K562 (cell line): ENCODE measurements at regions not wholly inside any gene's neighbourhood (a gene's known extent, or its start where the extent isn't known, plus 50 kb on each side); places are given as distances from the start of the nearest gene placed in this dataset.

Experiments
- CC2D1A ChIP-seq: fragments of 450-650 bp; IDR thresholded peaks from 2 replicates; pipeline ENCODE4 v1.6.1; 2017; ENCODE audit warnings: mild to moderate bottlenecking
- GATAD2B ChIP-seq: fragments of 450-650 bp; IDR thresholded peaks from 2 replicates; pipeline ENCODE4 v1.6.1; 2017; ENCODE audit warnings: mild to moderate bottlenecking, borderline replicate concordance
- KDM4B ChIP-seq, 2 experiments: fragments of 450-650 bp in 1 of 2; sonication (generic) in 1 of 2; IDR thresholded peaks; 2 replicates each; pipeline ENCODE4 v1.6.1; 2016 to 2017; ENCODE audit warnings: borderline replicate concordance in 2 of 2, antibody characterized with exemption in 1 of 2, low read depth in 1 of 2, mild to moderate bottlenecking in 1 of 2
- NR2F6 ChIP-seq: fragments of 450-650 bp; formaldehyde crosslinking; IDR thresholded peaks from 2 replicates; pipeline ENCODE4 v1.4.0; 2020; ENCODE audit warnings: mild to moderate bottlenecking
- PCBP2 ChIP-seq: fragments of 200-400 bp; formaldehyde crosslinking; IDR thresholded peaks from 2 replicates; pipeline ENCODE4 v1.6.1; 2018; ENCODE audit warnings: low read length, low read depth, mild to moderate bottlenecking, moderate library complexity; ENCODE audit not compliant: poor library complexity, severe bottlenecking
- POLR2H ChIP-seq: IDR thresholded peaks from 2 replicates; pipeline ENCODE4 v1.6.1; 2016; ENCODE audit warnings: missing genetic modification characterization, low read depth, mild to moderate bottlenecking, control low read depth, missing compliant biosample characterization, moderate library complexity
- PYGO2 ChIP-seq: fragments of 450-650 bp; IDR thresholded peaks from 2 replicates; pipeline ENCODE4 v1.6.1; 2016; ENCODE audit warnings: mild to moderate bottlenecking, missing genetic modification characterization, moderate library complexity, missing compliant biosample characterization
- RCOR1 ChIP-seq, 2 experiments: IDR thresholded peaks; 2 replicates each; pipeline ENCODE4 v1.6.1; 2012; ENCODE audit warnings: low read depth in 2 of 2, low read length in 2 of 2, borderline replicate concordance in 1 of 2, improper control_type of control experiment in 1 of 2
- TAL1 ChIP-seq: fragments of 450-650 bp; IDR thresholded peaks from 2 replicates; pipeline ENCODE4 v1.6.1; 2016; ENCODE audit warnings: mild to moderate bottlenecking
- TBP ChIP-seq: optimal IDR thresholded peaks from 2 replicates; pipeline ENCODE3; 2011; ENCODE audit warnings: low read depth, low read length, improper control_type of control experiment
- ZNF140 ChIP-seq: fragments of 250-450 bp; sonication (Bioruptor Pico); IDR thresholded peaks from 2 replicates; pipeline ENCODE4 v1.8.0; 2021; ENCODE audit warnings: moderate library complexity, mild to moderate bottlenecking, inconsistent platforms
- TF ChIP-seq, protein P1 (sequence below): fragments of 450-650 bp; formaldehyde crosslinking; conservative IDR thresholded peaks from 2 replicates; pipeline ENCODE4 v1.4.0; 2022; ENCODE audit warnings: mild to moderate bottlenecking, missing genetic modification characterization
- TF ChIP-seq, protein P2 (sequence below): sonication (generic); formaldehyde crosslinking; IDR thresholded peaks from 2 replicates; pipeline ENCODE4 v1.9.0; 2022; ENCODE audit warnings: mild to moderate bottlenecking, missing genetic modification reagents
- TF ChIP-seq, protein P3 (sequence below): fragments of 450-650 bp; IDR thresholded peaks from 2 replicates; pipeline ENCODE4 v1.6.1; 2017; ENCODE audit warnings: mild to moderate bottlenecking, moderate library complexity
- TF ChIP-seq, protein P4 (sequence below): fragments of 450-650 bp; IDR thresholded peaks from 2 replicates; pipeline ENCODE4 v1.6.1; 2017; ENCODE audit warnings: antibody characterized with exemption, mild to moderate bottlenecking
- TF ChIP-seq, protein P5 (sequence below): sonication (generic); formaldehyde crosslinking; IDR thresholded peaks from 2 replicates; pipeline ENCODE4 v1.8.1; 2022; ENCODE audit warnings: missing genetic modification reagents

DNA sequence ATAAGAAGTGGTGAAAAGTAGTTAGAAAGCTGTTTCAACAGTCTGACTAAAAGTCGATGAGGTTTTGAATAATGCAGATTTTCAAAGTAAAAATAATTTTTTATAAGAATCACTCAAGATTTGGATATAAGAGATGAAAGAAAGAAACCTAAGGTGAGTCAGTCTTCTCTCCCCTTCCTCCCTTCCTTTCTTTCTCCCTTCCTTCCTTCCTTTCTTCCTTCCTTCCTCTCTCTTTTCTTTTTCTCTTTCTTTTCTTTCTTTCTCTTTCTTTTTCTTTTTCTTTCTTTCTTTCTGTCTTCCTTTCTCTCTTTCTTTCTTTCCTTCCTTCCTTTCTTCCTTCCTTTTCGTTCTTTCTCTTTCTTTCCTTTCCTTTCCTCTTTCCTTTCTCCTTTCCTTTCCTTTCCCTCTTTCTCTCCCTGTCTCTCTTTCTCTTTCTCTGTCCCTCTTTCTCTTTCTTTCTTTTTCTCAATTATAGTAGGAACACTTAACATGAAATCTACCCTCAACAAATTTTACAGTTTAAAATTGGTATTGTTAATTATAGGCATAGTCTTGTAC is 308.6 kb downstream of the ARL4A start (continued):
- TF ChIP-seq CC2D1A, result no peak
- TF ChIP-seq, protein P1, sequence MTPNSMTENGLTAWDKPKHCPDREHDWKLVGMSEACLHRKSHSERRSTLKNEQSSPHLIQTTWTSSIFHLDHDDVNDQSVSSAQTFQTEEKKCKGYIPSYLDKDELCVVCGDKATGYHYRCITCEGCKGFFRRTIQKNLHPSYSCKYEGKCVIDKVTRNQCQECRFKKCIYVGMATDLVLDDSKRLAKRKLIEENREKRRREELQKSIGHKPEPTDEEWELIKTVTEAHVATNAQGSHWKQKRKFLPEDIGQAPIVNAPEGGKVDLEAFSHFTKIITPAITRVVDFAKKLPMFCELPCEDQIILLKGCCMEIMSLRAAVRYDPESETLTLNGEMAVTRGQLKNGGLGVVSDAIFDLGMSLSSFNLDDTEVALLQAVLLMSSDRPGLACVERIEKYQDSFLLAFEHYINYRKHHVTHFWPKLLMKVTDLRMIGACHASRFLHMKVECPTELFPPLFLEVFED, result no peak
- TF ChIP-seq POLR2H, result no peak
- TF ChIP-seq, protein P2, sequence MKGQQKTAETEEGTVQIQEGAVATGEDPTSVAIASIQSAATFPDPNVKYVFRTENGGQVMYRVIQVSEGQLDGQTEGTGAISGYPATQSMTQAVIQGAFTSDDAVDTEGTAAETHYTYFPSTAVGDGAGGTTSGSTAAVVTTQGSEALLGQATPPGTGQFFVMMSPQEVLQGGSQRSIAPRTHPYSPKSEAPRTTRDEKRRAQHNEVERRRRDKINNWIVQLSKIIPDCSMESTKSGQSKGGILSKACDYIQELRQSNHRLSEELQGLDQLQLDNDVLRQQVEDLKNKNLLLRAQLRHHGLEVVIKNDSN (CRISPR knock-in tag), result no peak
- no peak for TF ChIP-seq TBP
- no peak for TF ChIP-seq PYGO2 (tag)
- no peak for TF ChIP-seq RCOR1 (IDR thresholded peaks at IDR 0.05; ENCODE audit: borderline replicate concordance in 1 of 2, low read depth in 2 of 2, low read length in 2 of 2)
- TF ChIP-seq ZNF140 (CRISPR knock-in tag), result no peak
- TF ChIP-seq, protein P3, sequence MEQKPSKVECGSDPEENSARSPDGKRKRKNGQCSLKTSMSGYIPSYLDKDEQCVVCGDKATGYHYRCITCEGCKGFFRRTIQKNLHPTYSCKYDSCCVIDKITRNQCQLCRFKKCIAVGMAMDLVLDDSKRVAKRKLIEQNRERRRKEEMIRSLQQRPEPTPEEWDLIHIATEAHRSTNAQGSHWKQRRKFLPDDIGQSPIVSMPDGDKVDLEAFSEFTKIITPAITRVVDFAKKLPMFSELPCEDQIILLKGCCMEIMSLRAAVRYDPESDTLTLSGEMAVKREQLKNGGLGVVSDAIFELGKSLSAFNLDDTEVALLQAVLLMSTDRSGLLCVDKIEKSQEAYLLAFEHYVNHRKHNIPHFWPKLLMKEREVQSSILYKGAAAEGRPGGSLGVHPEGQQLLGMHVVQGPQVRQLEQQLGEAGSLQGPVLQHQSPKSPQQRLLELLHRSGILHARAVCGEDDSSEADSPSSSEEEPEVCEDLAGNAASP, result no peak
- no peak for TF ChIP-seq NR2F6 (CRISPR knock-in tag)
- no peak for TF ChIP-seq GATAD2B
- TF ChIP-seq, protein P4, sequence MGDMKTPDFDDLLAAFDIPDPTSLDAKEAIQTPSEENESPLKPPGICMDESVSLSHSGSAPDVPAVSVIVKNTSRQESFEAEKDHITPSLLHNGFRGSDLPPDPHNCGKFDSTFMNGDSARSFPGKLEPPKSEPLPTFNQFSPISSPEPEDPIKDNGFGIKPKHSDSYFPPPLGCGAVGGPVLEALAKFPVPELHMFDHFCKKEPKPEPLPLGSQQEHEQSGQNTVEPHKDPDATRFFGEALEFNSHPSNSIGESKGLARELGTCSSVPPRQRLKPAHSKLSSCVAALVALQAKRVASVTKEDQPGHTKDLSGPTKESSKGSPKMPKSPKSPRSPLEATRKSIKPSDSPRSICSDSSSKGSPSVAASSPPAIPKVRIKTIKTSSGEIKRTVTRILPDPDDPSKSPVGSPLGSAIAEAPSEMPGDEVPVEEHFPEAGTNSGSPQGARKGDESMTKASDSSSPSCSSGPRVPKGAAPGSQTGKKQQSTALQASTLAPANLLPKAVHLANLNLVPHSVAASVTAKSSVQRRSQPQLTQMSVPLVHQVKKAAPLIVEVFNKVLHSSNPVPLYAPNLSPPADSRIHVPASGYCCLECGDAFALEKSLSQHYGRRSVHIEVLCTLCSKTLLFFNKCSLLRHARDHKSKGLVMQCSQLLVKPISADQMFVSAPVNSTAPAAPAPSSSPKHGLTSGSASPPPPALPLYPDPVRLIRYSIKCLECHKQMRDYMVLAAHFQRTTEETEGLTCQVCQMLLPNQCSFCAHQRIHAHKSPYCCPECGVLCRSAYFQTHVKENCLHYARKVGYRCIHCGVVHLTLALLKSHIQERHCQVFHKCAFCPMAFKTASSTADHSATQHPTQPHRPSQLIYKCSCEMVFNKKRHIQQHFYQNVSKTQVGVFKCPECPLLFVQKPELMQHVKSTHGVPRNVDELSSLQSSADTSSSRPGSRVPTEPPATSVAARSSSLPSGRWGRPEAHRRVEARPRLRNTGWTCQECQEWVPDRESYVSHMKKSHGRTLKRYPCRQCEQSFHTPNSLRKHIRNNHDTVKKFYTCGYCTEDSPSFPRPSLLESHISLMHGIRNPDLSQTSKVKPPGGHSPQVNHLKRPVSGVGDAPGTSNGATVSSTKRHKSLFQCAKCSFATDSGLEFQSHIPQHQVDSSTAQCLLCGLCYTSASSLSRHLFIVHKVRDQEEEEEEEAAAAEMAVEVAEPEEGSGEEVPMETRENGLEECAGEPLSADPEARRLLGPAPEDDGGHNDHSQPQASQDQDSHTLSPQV, result no peak
- TF ChIP-seq, protein P5, sequence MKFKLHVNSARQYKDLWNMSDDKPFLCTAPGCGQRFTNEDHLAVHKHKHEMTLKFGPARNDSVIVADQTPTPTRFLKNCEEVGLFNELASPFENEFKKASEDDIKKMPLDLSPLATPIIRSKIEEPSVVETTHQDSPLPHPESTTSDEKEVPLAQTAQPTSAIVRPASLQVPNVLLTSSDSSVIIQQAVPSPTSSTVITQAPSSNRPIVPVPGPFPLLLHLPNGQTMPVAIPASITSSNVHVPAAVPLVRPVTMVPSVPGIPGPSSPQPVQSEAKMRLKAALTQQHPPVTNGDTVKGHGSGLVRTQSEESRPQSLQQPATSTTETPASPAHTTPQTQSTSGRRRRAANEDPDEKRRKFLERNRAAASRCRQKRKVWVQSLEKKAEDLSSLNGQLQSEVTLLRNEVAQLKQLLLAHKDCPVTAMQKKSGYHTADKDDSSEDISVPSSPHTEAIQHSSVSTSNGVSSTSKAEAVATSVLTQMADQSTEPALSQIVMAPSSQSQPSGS (CRISPR knock-in tag), result no peak
- TF ChIP-seq TAL1, result no peak
- TF ChIP-seq PCBP2, result no peak
- no peak for TF ChIP-seq KDM4B (IDR thresholded peaks at IDR 0.05; ENCODE audit: borderline replicate concordance in 2 of 2, low read depth in 1 of 2)
